Spleen (tissue), 11 donors: ENCODE measurements at regions not wholly inside any gene's neighbourhood (a gene's known extent, or its start where the extent isn't known, plus 50 kb on each side); places are given as distances from the start of the nearest gene placed in this dataset.

Source experiments
- DNase-seq: peaks from one replicate; pipeline ENCODE4 v3.0.0-alpha.2; 2020
- H3K27ac ChIP-seq, 8 donors: fragments of 200-600 bp; sonication (generic) in 7 of 8; 1 replicate in 4 of 8; 2 replicates in 4 of 8; pipeline versions ENCODE4 v1.5.0 to v1.8.0; 2016 to 2021; ENCODE audit warnings: inconsistent platforms in 4 of 8, mild to moderate bottlenecking in 4 of 8, moderate library complexity in 1 of 8
- H3K27me3 ChIP-seq, 7 donors: fragments of 200-600 bp; sonication (generic) in 6 of 7; replicated peaks in 1 of 7; 1 replicate in 4 of 7; 2 replicates in 3 of 7; pipeline versions ENCODE4 v1.5.0 to v1.8.0; 2016 to 2021; ENCODE audit warnings: inconsistent platforms in 3 of 7, mild to moderate bottlenecking in 1 of 7
- H3K36me3 ChIP-seq, 6 donors: fragments of 200-600 bp; sonication (generic) in 5 of 6; 1 replicate in 4 of 6; 2 replicates in 2 of 6; pipeline versions ENCODE4 v1.5.0 to v1.8.0; 2016 to 2021; ENCODE audit warnings: inconsistent platforms in 2 of 6
- H3K4me1 ChIP-seq, 6 donors: fragments of 200-600 bp; sonication (generic) in 5 of 6; 1 replicate in 3 of 6; 2 replicates in 3 of 6; pipeline versions ENCODE4 v1.5.0 to v1.8.0; 2016 to 2021; ENCODE audit warnings: inconsistent platforms in 3 of 6
- H3K4me3 ChIP-seq, 8 donors: fragments of 200-600 bp; sonication (generic) in 7 of 8; 1 replicate in 4 of 8; 2 replicates in 4 of 8; pipeline versions ENCODE4 v1.5.0 to v1.8.0; 2016 to 2021; ENCODE audit warnings: inconsistent platforms in 4 of 8, mild to moderate bottlenecking in 4 of 8, moderate library complexity in 2 of 8
- H3K9me3 ChIP-seq, 8 donors: fragments of 200-600 bp; sonication (generic) in 7 of 8; 1 replicate in 4 of 8; 2 replicates in 4 of 8; pipeline versions ENCODE4 v1.5.0 to v1.8.0; 2016 to 2021; ENCODE audit warnings: inconsistent platforms in 4 of 8
- POLR2A ChIP-seq, 3 donors: fragments of 450-650 bp; IDR thresholded peaks; one replicate each; pipeline ENCODE4 v1.5.1; 2017; ENCODE audit warnings: antibody characterized with exemption in 3 of 3, mild to moderate bottlenecking in 1 of 3
- POLR2AphosphoS5 ChIP-seq, 3 donors: sonication (generic); formaldehyde crosslinking; IDR thresholded peaks; one replicate each; pipeline ENCODE4 v1.5.1; 2017; ENCODE audit warnings: antibody characterized with exemption in 3 of 3
- WGBS, 5 donors: extraction: QIAGEN DNeasy Blood & Tissue Kit in 3 of 5; methylation state at CpG; one replicate each; pipeline versions ENCODE4 v1.1.5 to v1.1.7; 2013 to 2018; 5-methylcytosine and 5-hydroxymethylcytosine counted together
- intact Hi-C: fragments of 100-400 bp; cut with DNase I; formaldehyde crosslinking; loops from one replicate; pipeline ENCODE4 v1.15.0; 2023; ENCODE audit warnings: low total_unique reads
- TF ChIP-seq, protein P1 (sequence below), 11 experiments: fragments of 200-600 bp in 7 of 11; fragments of 450-650 bp in 4 of 11; sonication (generic) in 4 of 11; IDR thresholded peaks in 8 of 11; conservative IDR thresholded peaks in 3 of 11; 1 replicate in 7 of 11; 2 replicates in 4 of 11; pipeline versions ENCODE4 v1.4.0 to v1.8.0; 2016 to 2021; ENCODE audit warnings: antibody characterized with exemption in 11 of 11, inconsistent platforms in 4 of 11, mild to moderate bottlenecking in 1 of 11
- donor health status: healthy with polysubstance abuse.
- donor health status: DM: no; HTN: no; CAD: no; lungs with moderate emphysema.
- donor health status: DM: no; HTN: no; CAD: no.
- donor health status: Bipolar disorder and iron deficiency.
- donor health status: healthy.
- donor health status: DM: no; HTN: no; CAD: no.
- donor health status: DM: yes; HTN: yes; CAD: no.

- TF ChIP-seq POLR2A (IDR thresholded peaks at IDR 0.05) (no peak), POLR2AphosphoS5 (IDR thresholded peaks at IDR 0.05) (no peak)
- TF ChIP-seq, protein P1, sequence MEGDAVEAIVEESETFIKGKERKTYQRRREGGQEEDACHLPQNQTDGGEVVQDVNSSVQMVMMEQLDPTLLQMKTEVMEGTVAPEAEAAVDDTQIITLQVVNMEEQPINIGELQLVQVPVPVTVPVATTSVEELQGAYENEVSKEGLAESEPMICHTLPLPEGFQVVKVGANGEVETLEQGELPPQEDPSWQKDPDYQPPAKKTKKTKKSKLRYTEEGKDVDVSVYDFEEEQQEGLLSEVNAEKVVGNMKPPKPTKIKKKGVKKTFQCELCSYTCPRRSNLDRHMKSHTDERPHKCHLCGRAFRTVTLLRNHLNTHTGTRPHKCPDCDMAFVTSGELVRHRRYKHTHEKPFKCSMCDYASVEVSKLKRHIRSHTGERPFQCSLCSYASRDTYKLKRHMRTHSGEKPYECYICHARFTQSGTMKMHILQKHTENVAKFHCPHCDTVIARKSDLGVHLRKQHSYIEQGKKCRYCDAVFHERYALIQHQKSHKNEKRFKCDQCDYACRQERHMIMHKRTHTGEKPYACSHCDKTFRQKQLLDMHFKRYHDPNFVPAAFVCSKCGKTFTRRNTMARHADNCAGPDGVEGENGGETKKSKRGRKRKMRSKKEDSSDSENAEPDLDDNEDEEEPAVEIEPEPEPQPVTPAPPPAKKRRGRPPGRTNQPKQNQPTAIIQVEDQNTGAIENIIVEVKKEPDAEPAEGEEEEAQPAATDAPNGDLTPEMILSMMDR (IDR thresholded peaks at IDR 0.05 in 8 of 11, conservative IDR thresholded peaks at IDR 0.05 in 3 of 11): no peak
Measured at GRCh38 chr3:81005992-81006391, 755.5 kb downstream of the GBE1 start.

DNA sequence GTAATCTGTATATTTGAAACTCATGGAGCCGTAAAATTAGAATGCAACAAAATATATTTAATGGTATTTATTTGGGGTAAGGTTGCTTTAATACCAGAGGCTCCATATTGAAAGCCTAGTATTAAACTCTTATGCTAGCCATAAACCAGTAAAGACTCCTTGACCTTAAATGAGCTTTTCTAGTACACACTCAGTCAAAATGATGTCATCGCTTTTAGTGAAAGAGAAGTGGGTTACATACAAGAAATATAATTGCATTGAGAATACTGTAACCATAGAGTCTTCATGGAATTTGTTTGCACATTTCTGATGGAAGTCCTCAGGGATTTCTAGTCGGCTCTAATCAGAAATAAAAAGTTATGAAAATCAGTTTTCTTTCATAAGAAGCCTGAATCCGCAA lies 757.6 kb downstream of the GBE1 start:
- no peak overlapping the region for H3K27ac ChIP-seq
- H3K36me3 ChIP-seq: no peaks in the 10 kb centered on the region
- H3K27me3 ChIP-seq: no peaks in the 10 kb centered on the region
- no peak for DNase-seq
- peaks cover 0 to 15% (median 2%) of the 10 kb centered on the region in 8 donors for H3K9me3 ChIP-seq
- 85 to 92% (median 89%) methylated on average over 4 of the region's 4 CpGs for WGBS, 5 donors
- H3K4me3 ChIP-seq: no peak overlapping the region
- no peaks in the 10 kb centered on the region for H3K4me1 ChIP-seq
- intact Hi-C loops: no loop called here
- TF ChIP-seq POLR2A (IDR thresholded peaks at IDR 0.05) (no peak), POLR2AphosphoS5 (IDR thresholded peaks at IDR 0.05) (no peak)
- TF ChIP-seq, protein P1 (IDR thresholded peaks at IDR 0.05 in 8 of 11, conservative IDR thresholded peaks at IDR 0.05 in 3 of 11): no peak

More at GRCh38 chr3:81005992-81006391, 755.5 kb downstream of the GBE1 start:
- H3K4me3 ChIP-seq: no peak overlapping the region
- intact Hi-C loops: no loop called here
- no peaks in the 10 kb centered on the region for H3K36me3 ChIP-seq
- H3K9me3 ChIP-seq: peaks cover 0 to 25% (median 4%) of the 10 kb centered on the region in 8 donors
- DNase-seq: no peak
- no peaks in the 10 kb centered on the region for H3K27me3 ChIP-seq
- H3K4me1 ChIP-seq: no peaks in the 10 kb centered on the region
- H3K27ac ChIP-seq: no peak overlapping the region

- Histone ChIP-seq H3K27ac (no peak overlapping the region), H3K4me1 (no peaks in the 10 kb centered on the region), H3K36me3 (no peaks in the 10 kb centered on the region), H3K27me3 (no peaks in the 10 kb centered on the region), H3K9me3 (peaks cover 0 to 12% (median 3%) of the 10 kb centered on the region in 8 donors), H3K4me3 (no peak overlapping the region)
- WGBS, 5 donors: 4 to 88% (median 57%) methylated on average over 1 of the region's 1 CpG
- no peak for TF ChIP-seq POLR2AphosphoS5 (IDR thresholded peaks at IDR 0.05)
- TF ChIP-seq POLR2A (IDR thresholded peaks at IDR 0.05): no peak
- TF ChIP-seq, protein P1 (IDR thresholded peaks at IDR 0.05 in 8 of 11, conservative IDR thresholded peaks at IDR 0.05 in 3 of 11): no peak
- intact Hi-C loops: no loop called here
- no peak for DNase-seq
Measured at GRCh38 chr3:81003008-81003645, 758.3 kb downstream of the GBE1 start.

DNA sequence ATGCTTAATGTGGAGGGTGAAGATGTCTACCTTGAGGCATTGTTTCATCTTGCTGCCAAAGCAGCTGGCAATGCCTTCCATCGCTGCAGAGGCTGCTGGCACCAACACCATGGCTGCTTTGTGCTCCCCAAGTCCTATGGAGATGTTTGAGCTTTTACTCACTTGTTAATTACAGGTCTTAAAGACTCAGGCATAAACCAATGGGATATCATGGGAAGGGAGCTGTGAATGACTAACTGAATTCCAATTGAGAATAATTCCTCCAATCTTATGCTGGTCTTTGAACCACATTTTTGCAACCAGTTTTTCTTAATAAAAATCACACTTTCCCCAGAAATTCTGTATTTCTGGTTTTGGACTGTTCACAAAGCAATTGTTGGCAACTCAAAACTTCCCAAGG lies 762.0 kb downstream of the GBE1 start:
- 67 to 100% (median 84%) methylated on average over 1 of the region's 1 CpG for WGBS, 5 donors
- Histone ChIP-seq H3K9me3 (peaks cover 0 to 16% (median 0%) of the 10 kb centered on the region in 8 donors), H3K27me3 (no peaks in the 10 kb centered on the region), H3K36me3 (no peaks in the 10 kb centered on the region), H3K4me1 (no peaks in the 10 kb centered on the region), H3K27ac (no peak overlapping the region), H3K4me3 (no peak overlapping the region)
- no peak for DNase-seq
- TF ChIP-seq, protein P1 (IDR thresholded peaks at IDR 0.05 in 8 of 11, conservative IDR thresholded peaks at IDR 0.05 in 3 of 11): no peak
- TF ChIP-seq POLR2AphosphoS5 (IDR thresholded peaks at IDR 0.05) (no peak), POLR2A (IDR thresholded peaks at IDR 0.05) (no peak)
- intact Hi-C loops: no loop called here
